ENCODE measurements at regions not wholly inside any gene's neighbourhood (a gene's known extent, or its start where the extent isn't known, plus 50 kb on each side); places are given as distances from the start of the nearest gene placed in this dataset.

- Mint-ChIP-seq H3K9me3 (ENCODE audit: insufficient read depth) (no peaks in the 10 kb centered on the region), H3K27ac (no peak overlapping the region), H3K27me3 (no peaks in the 10 kb centered on the region), H3K4me3 (no peak overlapping the region), H3K4me1 (no peaks in the 10 kb centered on the region)
- no peak overlapping the region for H3K27ac ChIP-seq (ENCODE audit: low read length in 2 of 2)
- H3K36me3 ChIP-seq (replicated peaks in 1 of 2; ENCODE audit: control extremely low read depth in 1 of 2, control insufficient read depth in 1 of 2, extremely low read depth in 1 of 2, insufficient read depth in 2 of 2, low read length in 1 of 2), result no peaks in the 10 kb centered on the region
- peaks cover 0 to 3% (median 0%) of the 10 kb centered on the region in 3 donors for H3K9me3 ChIP-seq (ENCODE audit: control extremely low read depth in 1 of 3, control insufficient read depth in 2 of 3, insufficient read depth in 1 of 3, low read length in 2 of 3)
- H3K4me3 ChIP-seq (ENCODE audit: control extremely low read depth in 1 of 5, extremely low read depth in 1 of 5, insufficient read depth in 1 of 5, low read depth in 2 of 5, low read length in 4 of 5), result no peak overlapping the region
- POLR2A ChIA-PET, result no interaction called here
- H3K27me3 ChIP-seq (replicated peaks in 1 of 4; ENCODE audit: control extremely low read depth in 1 of 4, control insufficient read depth in 3 of 4, insufficient read depth in 4 of 4, low read length in 3 of 4), result no peaks in the 10 kb centered on the region
- no peak overlapping the region for H3K9ac ChIP-seq (ENCODE audit: low read length)
- intact Hi-C loops (cut with micrococcal nuclease), result no loop called here
- H3K4me2 ChIP-seq (replicated peaks; ENCODE audit: low read depth, low read length, poor library complexity, severe bottlenecking), result no peak overlapping the region
- H2AFZ ChIP-seq (ENCODE audit: insufficient read depth, low read depth, low read length, poor library complexity, severe bottlenecking), result no peak overlapping the region
- WGBS (ENCODE audit: insufficient coverage), result no CpG with 5 or more reads among the region's 1 CpG
- no peaks in the 10 kb centered on the region for H3K79me2 ChIP-seq (ENCODE audit: control insufficient read depth, insufficient read depth, low read length)
- no peaks in the 10 kb centered on the region for H4K20me1 ChIP-seq (ENCODE audit: control insufficient read depth, insufficient read depth, low read length, poor library complexity, severe bottlenecking)
- no peaks in the 10 kb centered on the region for H3K4me1 ChIP-seq (ENCODE audit: control insufficient read depth in 2 of 2, insufficient read depth in 2 of 2, low read length in 2 of 2)
- ATAC-seq (ENCODE audit: low read depth) (no peak), DNase-seq (no peak)
- CTCF ChIA-PET, result no interaction called here
- TF ChIP-seq EZH2 (IDR thresholded peaks at IDR 0.05; ENCODE audit: borderline replicate concordance, insufficient read depth, low read depth, low read length, poor library complexity, severe bottlenecking), result no peak
- no peak for TF ChIP-seq CTCF (IDR thresholded peaks at IDR 0.05)
These were observed 576.8 kb downstream of the GBA3 start for GRCh38 chr4:23269566-23269965.

- Histone ChIP-seq H4K20me1 (ENCODE audit: control insufficient read depth, insufficient read depth, low read length, poor library complexity, severe bottlenecking) (no peaks in the 10 kb centered on the region), H2AFZ (ENCODE audit: insufficient read depth, low read depth, low read length, poor library complexity, severe bottlenecking) (no peak overlapping the region), H3K79me2 (ENCODE audit: control insufficient read depth, insufficient read depth, low read length) (no peaks in the 10 kb centered on the region), H3K4me1 (ENCODE audit: control insufficient read depth in 2 of 2, insufficient read depth in 2 of 2, low read length in 2 of 2) (no peaks in the 10 kb centered on the region), H3K36me3 (replicated peaks in 1 of 2; ENCODE audit: control extremely low read depth in 1 of 2, control insufficient read depth in 1 of 2, extremely low read depth in 1 of 2, insufficient read depth in 2 of 2, low read length in 1 of 2) (no peaks in the 10 kb centered on the region), H3K27ac (ENCODE audit: low read length in 2 of 2) (no peak overlapping the region), H3K4me2 (replicated peaks; ENCODE audit: low read depth, low read length, poor library complexity, severe bottlenecking) (no peak overlapping the region), H3K27me3 (replicated peaks in 1 of 4; ENCODE audit: control extremely low read depth in 1 of 4, control insufficient read depth in 3 of 4, insufficient read depth in 4 of 4, low read length in 3 of 4) (no peaks in the 10 kb centered on the region), H3K9ac (ENCODE audit: low read length) (no peak overlapping the region), H3K4me3 (ENCODE audit: control extremely low read depth in 1 of 5, extremely low read depth in 1 of 5, insufficient read depth in 1 of 5, low read depth in 2 of 5, low read length in 4 of 5) (no peak overlapping the region), H3K9me3 (ENCODE audit: control extremely low read depth in 1 of 3, control insufficient read depth in 2 of 3, insufficient read depth in 1 of 3, low read length in 2 of 3) (peaks cover 0 to 2% (median 0%) of the 10 kb centered on the region in 3 donors)
- H3K4me1 Mint-ChIP-seq, result no peaks in the 10 kb centered on the region
- WGBS (ENCODE audit: insufficient coverage), result no CpG with 5 or more reads among the region's 3 CpGs
- H3K27me3 Mint-ChIP-seq, result no peaks in the 10 kb centered on the region
- intact Hi-C loops (cut with micrococcal nuclease), result no loop called here
- ChIA-PET CTCF (no interaction called here), POLR2A (no interaction called here)
- ATAC-seq (ENCODE audit: low read depth) (no peak), DNase-seq (no peak)
- TF ChIP-seq EZH2 (IDR thresholded peaks at IDR 0.05; ENCODE audit: borderline replicate concordance, insufficient read depth, low read depth, low read length, poor library complexity, severe bottlenecking), result no peak
- no peak for TF ChIP-seq CTCF (IDR thresholded peaks at IDR 0.05)
- H3K9me3 Mint-ChIP-seq (ENCODE audit: insufficient read depth), result no peaks in the 10 kb centered on the region
- H3K4me3 Mint-ChIP-seq, result no peak overlapping the region
- no peak overlapping the region for H3K27ac Mint-ChIP-seq
These were observed 575.5 kb downstream of the GBA3 start for GRCh38 chr4:23268072-23268771.
